Chondrocyte (in vitro differentiated cells): ENCODE measurements at regions not wholly inside any gene's neighbourhood (a gene's known extent, or its start where the extent isn't known, plus 50 kb on each side); places are given as distances from the start of the nearest gene placed in this dataset.
"Not testable (repeated sequence)": the region's sequence is repeated elsewhere in the genome, so short reads cannot be mapped to it uniquely, and the experiment has no call there.

Source experiments
- DNase-seq: peaks from one replicate; pipeline ENCODE4 v3.0.0; 2021; ENCODE audit warnings: mixed read lengths, low spot score
- H3K27ac Mint-ChIP-seq: one replicate; pipeline ENCODE4 v1.8.0; 2021; ENCODE audit warnings: mild to moderate bottlenecking, moderate library complexity, mixed read lengths; ENCODE audit not compliant: unreplicated experiment
- H3K27me3 Mint-ChIP-seq: 2 replicates; pipeline ENCODE4 v1.8.0; 2021; ENCODE audit warnings: low read depth, mixed read lengths
- H3K36me3 Mint-ChIP-seq: 2 replicates; pipeline ENCODE4 v1.8.0; 2021; ENCODE audit warnings: low read depth, mixed read lengths
- H3K4me1 Mint-ChIP-seq: 2 replicates; pipeline ENCODE4 v1.8.0; 2021; ENCODE audit warnings: low read depth, mild to moderate bottlenecking, mixed read lengths
- H3K4me3 Mint-ChIP-seq: one replicate; pipeline ENCODE4 v1.8.0; 2021; ENCODE audit warnings: mild to moderate bottlenecking, moderate library complexity, mixed read lengths; ENCODE audit not compliant: unreplicated experiment
- H3K9me3 Mint-ChIP-seq: 2 replicates; pipeline ENCODE4 v1.8.0; 2021; ENCODE audit warnings: low read depth, mixed read lengths
- TF ChIP-seq, protein P1 (sequence below): fragments of 200-600 bp; sonication (generic); IDR thresholded peaks from 2 replicates; pipeline ENCODE4 v1.5.0; 2021; ENCODE audit warnings: antibody characterized with exemption, mild to moderate bottlenecking, moderate library complexity

DNA sequence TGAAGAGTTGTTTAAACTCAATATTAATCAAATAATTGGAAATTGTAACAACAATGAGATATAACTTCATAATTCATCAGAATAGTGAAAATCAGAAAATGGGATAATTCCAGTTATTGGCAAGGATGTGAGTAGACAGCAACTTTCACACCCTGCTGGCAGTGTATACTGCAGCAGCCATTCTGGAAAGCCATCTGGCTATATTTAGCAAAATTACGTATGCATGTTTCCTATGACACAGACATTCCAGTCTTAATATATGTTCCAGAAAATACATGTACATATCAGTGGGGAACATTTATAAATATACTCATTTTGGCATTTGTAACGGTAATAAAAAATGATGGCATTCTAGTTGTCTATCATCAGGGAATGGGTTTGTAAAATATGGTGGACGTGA is 564.1 kb downstream of the GBE1 start:
- Mint-ChIP-seq H3K4me1 (peaks cover 27% of the 10 kb centered on the region), H3K27ac (no peak overlapping the region), H3K4me3 (no peak overlapping the region), H3K27me3 (no peaks in the 10 kb centered on the region), H3K9me3 (no peaks in the 10 kb centered on the region), H3K36me3 (no peaks in the 10 kb centered on the region)
- DNase-seq = no peak
- TF ChIP-seq, protein P1, sequence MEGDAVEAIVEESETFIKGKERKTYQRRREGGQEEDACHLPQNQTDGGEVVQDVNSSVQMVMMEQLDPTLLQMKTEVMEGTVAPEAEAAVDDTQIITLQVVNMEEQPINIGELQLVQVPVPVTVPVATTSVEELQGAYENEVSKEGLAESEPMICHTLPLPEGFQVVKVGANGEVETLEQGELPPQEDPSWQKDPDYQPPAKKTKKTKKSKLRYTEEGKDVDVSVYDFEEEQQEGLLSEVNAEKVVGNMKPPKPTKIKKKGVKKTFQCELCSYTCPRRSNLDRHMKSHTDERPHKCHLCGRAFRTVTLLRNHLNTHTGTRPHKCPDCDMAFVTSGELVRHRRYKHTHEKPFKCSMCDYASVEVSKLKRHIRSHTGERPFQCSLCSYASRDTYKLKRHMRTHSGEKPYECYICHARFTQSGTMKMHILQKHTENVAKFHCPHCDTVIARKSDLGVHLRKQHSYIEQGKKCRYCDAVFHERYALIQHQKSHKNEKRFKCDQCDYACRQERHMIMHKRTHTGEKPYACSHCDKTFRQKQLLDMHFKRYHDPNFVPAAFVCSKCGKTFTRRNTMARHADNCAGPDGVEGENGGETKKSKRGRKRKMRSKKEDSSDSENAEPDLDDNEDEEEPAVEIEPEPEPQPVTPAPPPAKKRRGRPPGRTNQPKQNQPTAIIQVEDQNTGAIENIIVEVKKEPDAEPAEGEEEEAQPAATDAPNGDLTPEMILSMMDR = no peak

DNA sequence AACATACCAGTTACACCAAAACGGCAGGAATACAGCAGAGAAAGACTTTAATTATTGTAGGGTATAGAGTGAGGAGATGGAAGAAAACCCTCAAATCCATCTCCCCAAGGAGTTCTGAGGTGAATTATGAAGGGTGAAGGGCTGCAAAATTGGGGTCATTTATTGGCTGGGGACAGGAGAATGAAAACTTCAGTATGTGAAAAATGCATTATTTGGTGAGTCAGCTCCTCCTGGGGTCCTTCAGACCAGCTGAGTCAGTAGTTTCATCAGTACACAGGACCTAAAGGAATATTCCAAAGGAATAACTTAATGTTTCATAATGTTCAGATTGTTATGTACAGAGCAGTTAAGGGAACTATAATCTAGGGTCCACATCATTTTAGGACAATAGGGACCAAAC is 566.0 kb downstream of the GBE1 start:
- TF ChIP-seq, protein P1 = no peak
- no peak overlapping the region for H3K4me3 Mint-ChIP-seq
- no peak overlapping the region for H3K27ac Mint-ChIP-seq
- no peaks in the 10 kb centered on the region for H3K27me3 Mint-ChIP-seq
- H3K9me3 Mint-ChIP-seq = no peaks in the 10 kb centered on the region
- DNase-seq = no peak
- H3K36me3 Mint-ChIP-seq = no peaks in the 10 kb centered on the region
- H3K4me1 Mint-ChIP-seq = peaks cover 27% of the 10 kb centered on the region

- H3K27me3 Mint-ChIP-seq = no peaks in the 10 kb centered on the region
These were observed 575.0 kb downstream of the GBE1 start for GRCh38 chr3:81186412-81186811.

DNA sequence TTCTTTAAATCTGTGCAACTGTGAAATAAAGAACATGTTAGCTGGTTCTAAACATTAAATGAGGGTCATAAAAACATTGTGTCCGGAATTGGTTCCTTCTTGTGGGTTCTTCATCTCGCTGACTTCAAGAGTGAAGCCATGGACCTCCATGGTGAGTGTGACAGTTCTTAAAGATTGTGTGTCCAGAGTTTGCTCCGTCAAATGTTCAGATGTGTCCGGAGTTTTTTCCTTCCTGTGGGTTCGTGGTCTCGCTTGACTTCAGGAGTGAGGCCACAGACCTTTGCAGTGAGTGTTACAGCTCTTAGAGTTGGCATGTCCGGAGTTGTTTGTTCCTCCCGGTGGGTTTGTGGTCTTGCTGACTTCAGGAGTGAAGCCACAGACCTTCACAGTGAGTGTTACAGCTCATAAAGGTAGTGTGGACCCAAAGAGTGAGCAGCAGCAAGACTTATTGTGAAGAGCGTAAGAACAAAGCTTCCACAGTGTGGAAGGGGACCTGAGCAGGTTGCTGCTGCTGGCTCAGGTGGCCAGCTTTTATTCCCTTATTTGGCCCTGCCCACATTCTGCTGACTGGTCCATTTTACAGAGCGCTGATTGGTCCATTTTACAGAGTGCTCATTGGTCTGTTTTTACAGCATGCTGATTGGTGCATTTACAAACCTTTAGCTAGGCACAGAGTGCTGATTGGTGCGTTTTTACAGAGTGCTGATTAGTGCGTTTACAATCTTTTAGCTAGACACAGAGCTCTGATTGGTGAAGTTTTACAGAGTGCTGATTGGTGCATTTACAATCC is 579.2 kb downstream of the GBE1 start:
- not testable (repeated sequence) for DNase-seq, H3K4me1 Mint-ChIP-seq, H3K27ac Mint-ChIP-seq, H3K27me3 Mint-ChIP-seq, H3K36me3 Mint-ChIP-seq, H3K4me3 Mint-ChIP-seq
- H3K9me3 Mint-ChIP-seq = peaks cover 22% of the 10 kb centered on the region

More at GRCh38 chr3:81186412-81186811, 575.0 kb downstream of the GBE1 start:
- no peak overlapping the region for H3K27ac Mint-ChIP-seq
- TF ChIP-seq, protein P1 = no peak
- no peaks in the 10 kb centered on the region for H3K4me1 Mint-ChIP-seq
- no peak for DNase-seq
- H3K36me3 Mint-ChIP-seq = peaks cover 3% of the 10 kb centered on the region
- H3K9me3 Mint-ChIP-seq = peaks cover 16% of the 10 kb centered on the region
- H3K4me3 Mint-ChIP-seq = no peak overlapping the region

DNA sequence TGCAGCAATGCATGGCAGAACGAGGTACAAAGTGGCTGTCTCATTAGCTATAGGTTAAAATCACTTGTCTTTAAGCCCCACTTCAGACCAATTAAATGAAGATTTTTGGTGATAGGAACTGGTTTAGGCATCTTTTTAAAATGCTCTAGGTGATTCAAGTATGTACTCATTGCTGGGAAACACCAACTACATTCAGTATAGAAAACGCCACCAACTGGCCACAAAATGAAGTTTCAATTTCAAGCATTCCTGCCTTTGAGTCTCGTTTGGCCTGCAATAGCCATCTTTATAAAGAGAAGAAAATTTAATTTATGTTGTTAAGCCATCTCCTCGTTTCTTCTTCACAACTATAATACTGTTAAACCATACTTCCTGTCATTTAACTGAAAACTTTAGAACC is 587.9 kb downstream of the GBE1 start:
- no peaks in the 10 kb centered on the region for H3K9me3 Mint-ChIP-seq
- no peaks in the 10 kb centered on the region for H3K36me3 Mint-ChIP-seq
- no peak for DNase-seq
- TF ChIP-seq, protein P1 = peak; percentile 59
- H3K27ac Mint-ChIP-seq = no peak overlapping the region
- no peaks in the 10 kb centered on the region for H3K4me1 Mint-ChIP-seq
- H3K4me3 Mint-ChIP-seq = no peak overlapping the region
- H3K27me3 Mint-ChIP-seq = no peaks in the 10 kb centered on the region

GRCh38 chr3:81170298-81170697 is 591.1 kb downstream of the GBE1 start:
- TF ChIP-seq, protein P1 = no peak
- no peak for DNase-seq
- no peaks in the 10 kb centered on the region for H3K36me3 Mint-ChIP-seq
- no peak overlapping the region for H3K27ac Mint-ChIP-seq
- H3K9me3 Mint-ChIP-seq = peaks cover 2% of the 10 kb centered on the region
- H3K4me1 Mint-ChIP-seq = no peaks in the 10 kb centered on the region
- H3K27me3 Mint-ChIP-seq = no peaks in the 10 kb centered on the region
- H3K4me3 Mint-ChIP-seq = no peak overlapping the region
